GM12878 (cell line): ENCODE measurements at regions not wholly inside any gene's neighbourhood (a gene's known extent, or its start where the extent isn't known, plus 50 kb on each side); places are given as distances from the start of the nearest gene placed in this dataset.

ENCODE experiments used
- ATAC-seq: fragments of 200-7000 bp; cut with Tn5 transposase; 3 replicates; pipeline ENCODE4 v1.9.1; 2020; ENCODE audit warnings: mild to moderate bottlenecking, moderate library complexity
- BruUV-seq: library from RNA; stranded (reverse); fragments of 400-500 nt; replicated peaks from 2 replicates; lab custom pipeline; 2021; lab: Mats Ljungman, UMichigan
- CTCF ChIA-PET: fragments of 300-600 bp; sonication (Branson Sonifier 250); formaldehyde crosslinking; extraction: SDS; loops from one replicate; lab custom pipeline; 2021; ENCODE audit warnings: inconsistent platforms; lab: Yijun Ruan, JAX
- POLR2A ChIA-PET: fragments of 350-600 bp; formaldehyde crosslinking; extraction: SDS; loops from one replicate; lab custom pipeline; 2021; ENCODE audit warnings: inconsistent platforms; lab: Charles Lee
- RAD21 ChIA-PET: fragments of 300-600 bp; sonication (Branson Sonifier 250); formaldehyde crosslinking; loops from one replicate; lab custom pipeline; 2023; ENCODE audit warnings: antibody characterized with exemption; ENCODE audit not compliant: unreplicated experiment; lab: Charles Lee
- SMC1A ChIA-PET: fragments of 300-600 bp; sonication (Branson Sonifier 250); formaldehyde crosslinking; loops from one replicate; lab custom pipeline; 2023; ENCODE audit not compliant: unreplicated experiment, uncharacterized antibody; lab: Charles Lee
- DNase-seq: peaks from one replicate; pipeline ENCODE4 v3.0.0-alpha.2; 2011; ENCODE audit warnings: low read depth, low spot score
- FAIRE-seq: peaks from 3 replicates; lab custom pipeline; 2011; peaks lifted over from hg19 to GRCh38; lab: Jason Lieb, UNC
- H2AFZ ChIP-seq: 2 replicates; pipeline ENCODE4 v1.6.0; 2011; ENCODE audit warnings: low read depth, low read length, control low read depth; ENCODE audit not compliant: control insufficient read depth
- H3K27ac ChIP-seq: 2 replicates; pipeline ENCODE4 v1.5.1; 2011; ENCODE audit warnings: control low read depth; ENCODE audit not compliant: control insufficient read depth, insufficient read depth
- H3K27me3 ChIP-seq, 2 experiments: replicated peaks in 1 of 2; 2 replicates each; pipeline versions ENCODE4 v1.6.0 to v1.6.1; 2011; ENCODE audit warnings: low read length in 1 of 2; ENCODE audit not compliant: control insufficient read depth in 2 of 2, insufficient read depth in 2 of 2
- H3K36me3 ChIP-seq, 2 experiments: 2 replicates each; pipeline ENCODE4 v1.5.1; 2011; ENCODE audit warnings: low read length in 1 of 2; ENCODE audit not compliant: control insufficient read depth in 2 of 2, insufficient read depth in 2 of 2
- H3K4me1 ChIP-seq: 2 replicates; pipeline ENCODE4 v1.6.1; 2011; ENCODE audit warnings: mild to moderate bottlenecking, low read length, moderate library complexity, mixed read lengths; ENCODE audit not compliant: control insufficient read depth, insufficient read depth
- H3K4me2 ChIP-seq: 2 replicates; pipeline ENCODE4 v1.6.0; 2011; ENCODE audit warnings: control low read depth; ENCODE audit not compliant: control insufficient read depth, insufficient read depth
- H3K4me3 ChIP-seq: fragments of 200-600 bp; sonication (generic); 2 replicates; pipeline ENCODE4 v1.5.1; 2016
- H3K79me2 ChIP-seq: 2 replicates; pipeline ENCODE4 v1.6.0; 2011; ENCODE audit warnings: low read length; ENCODE audit not compliant: control insufficient read depth, insufficient read depth
- H3K9ac ChIP-seq: 2 replicates; pipeline ENCODE4 v1.8.0; 2011; ENCODE audit warnings: low read length, control low read depth, mixed read lengths; ENCODE audit not compliant: control insufficient read depth, insufficient read depth
- H3K9me3 ChIP-seq: replicated peaks from 3 replicates; pipeline ENCODE4 v1.5.1; 2011; ENCODE audit warnings: mild to moderate bottlenecking, low read length; ENCODE audit not compliant: control insufficient read depth, insufficient read depth
- H4K20me1 ChIP-seq: 2 replicates; pipeline ENCODE4 v1.6.0; 2011; ENCODE audit not compliant: control insufficient read depth, insufficient read depth
- CREB1 ChIP-seq: IDR thresholded peaks from 2 replicates; pipeline ENCODE4 v1.6.1; 2012; ENCODE audit warnings: low read depth, mild to moderate bottlenecking, inconsistent platforms
- EED ChIP-seq: sonication (generic); IDR thresholded peaks from 2 replicates; pipeline ENCODE4 v1.6.1; 2016; ENCODE audit warnings: antibody characterized with exemption, low read depth
- IRF4 ChIP-seq: IDR thresholded peaks from 2 replicates; pipeline ENCODE4 v1.6.1; 2011; ENCODE audit warnings: low read depth, low read length
- JUNB ChIP-seq: IDR thresholded peaks from 2 replicates; pipeline ENCODE4 v1.6.1; 2016; ENCODE audit warnings: antibody characterized with exemption, mild to moderate bottlenecking
- MEF2B ChIP-seq: fragments of 450-650 bp; IDR thresholded peaks from 2 replicates; pipeline ENCODE4 v1.6.1; 2018; ENCODE audit warnings: mild to moderate bottlenecking, moderate library complexity; ENCODE audit not compliant: partially characterized antibody, poor library complexity, severe bottlenecking
- NR2F1 ChIP-seq: fragments of 450-650 bp; conservative IDR thresholded peaks from 2 replicates; pipeline ENCODE4 v1.6.1; 2017; ENCODE audit warnings: mild to moderate bottlenecking
- POLR2A ChIP-seq: IDR thresholded peaks from 2 replicates; pipeline ENCODE4 v1.6.1; 2011; ENCODE audit warnings: low read depth, mild to moderate bottlenecking, low read length
- POLR2AphosphoS2 ChIP-seq: IDR thresholded peaks from 2 replicates; pipeline ENCODE4 v1.6.1; 2011; ENCODE audit warnings: low read depth, mild to moderate bottlenecking, low read length, improper control_type of control experiment, moderate library complexity
- RAD21 ChIP-seq: IDR thresholded peaks from 2 replicates; pipeline ENCODE4 v1.6.1; 2011; ENCODE audit warnings: mild to moderate bottlenecking, low read depth, low read length, moderate library complexity; ENCODE audit not compliant: insufficient read depth
- RB1 ChIP-seq: fragments of 450-650 bp; formaldehyde crosslinking; IDR thresholded peaks from 2 replicates; pipeline ENCODE4 v1.6.1; 2017; ENCODE audit warnings: mild to moderate bottlenecking, borderline replicate concordance
- RUNX3 ChIP-seq: IDR thresholded peaks from 2 replicates; pipeline ENCODE4 v1.6.1; 2012; ENCODE audit warnings: low read length, inconsistent platforms
- SPI1 ChIP-seq: IDR thresholded peaks from 2 replicates; pipeline ENCODE4 v1.6.1; 2011; ENCODE audit warnings: low read depth, mild to moderate bottlenecking, low read length, moderate library complexity, borderline replicate concordance; ENCODE audit not compliant: insufficient read depth
- SREBF2 ChIP-seq: IDR thresholded peaks from 2 replicates; pipeline ENCODE4 v1.6.1; 2012; ENCODE audit warnings: mild to moderate bottlenecking, low read length
- SRF ChIP-seq, 2 experiments: IDR thresholded peaks; 2 replicates each; pipeline ENCODE4 v1.6.1; 2011; ENCODE audit warnings: low read depth in 2 of 2, low read length in 2 of 2, mild to moderate bottlenecking in 1 of 2, moderate library complexity in 1 of 2
- YBX1 ChIP-seq: fragments of 450-650 bp; IDR thresholded peaks from 2 replicates; pipeline ENCODE4 v1.6.1; 2016; ENCODE audit warnings: antibody characterized with exemption
- WGBS: methylation state at CpG from one replicate; pipeline ENCODE4 v1.1.6; 2016; ENCODE audit warnings: low lambda C conversion rate; ENCODE audit not compliant: insufficient replicate concordance, insufficient coverage; ENCODE audit errors: missing lambda C conversion rate; 5-methylcytosine and 5-hydroxymethylcytosine counted together
- in situ Hi-C: fragments of 300-500 bp; cut with MboI; formaldehyde crosslinking; loops from 9 replicates; pipeline ENCODE4 v1.14.3; 2018; ENCODE audit warnings: mixed read lengths
- intact Hi-C: fragments of 100-400 bp; cut with micrococcal nuclease; formaldehyde crosslinking; loops from one replicate; pipeline ENCODE4 v1.14.2; 2022; ENCODE audit not compliant: unreplicated experiment
- TF ChIP-seq, protein P1 (sequence below): fragments of 450-650 bp; IDR thresholded peaks from 2 replicates; pipeline ENCODE4 v1.6.1; 2016; ENCODE audit warnings: mild to moderate bottlenecking
- TF ChIP-seq, protein P2 (sequence below): fragments of 450-650 bp; IDR thresholded peaks from 2 replicates; pipeline ENCODE4 v1.6.1; 2017; ENCODE audit warnings: mild to moderate bottlenecking

DNA sequence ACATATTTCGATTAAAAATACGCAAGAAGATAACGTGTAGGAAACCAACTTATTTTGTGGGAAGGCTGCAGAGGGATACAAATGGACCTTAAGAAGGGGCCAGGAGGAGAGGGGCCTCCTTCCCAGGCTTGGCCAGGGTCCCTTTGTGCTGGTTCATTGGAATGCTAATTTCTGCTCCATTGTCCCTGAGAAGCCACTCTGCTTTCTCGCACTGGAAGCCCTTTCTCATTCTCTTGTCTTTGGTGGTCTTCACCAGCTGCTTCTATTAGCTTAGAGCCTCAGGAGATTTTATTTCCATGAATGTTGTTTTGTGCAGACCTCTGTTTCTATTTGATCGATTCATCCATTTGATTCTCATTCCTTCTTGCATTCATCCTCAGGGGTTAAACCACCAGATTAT lies 325.4 kb downstream of the TMEM38B start (continued):
- TF ChIP-seq, protein P1, sequence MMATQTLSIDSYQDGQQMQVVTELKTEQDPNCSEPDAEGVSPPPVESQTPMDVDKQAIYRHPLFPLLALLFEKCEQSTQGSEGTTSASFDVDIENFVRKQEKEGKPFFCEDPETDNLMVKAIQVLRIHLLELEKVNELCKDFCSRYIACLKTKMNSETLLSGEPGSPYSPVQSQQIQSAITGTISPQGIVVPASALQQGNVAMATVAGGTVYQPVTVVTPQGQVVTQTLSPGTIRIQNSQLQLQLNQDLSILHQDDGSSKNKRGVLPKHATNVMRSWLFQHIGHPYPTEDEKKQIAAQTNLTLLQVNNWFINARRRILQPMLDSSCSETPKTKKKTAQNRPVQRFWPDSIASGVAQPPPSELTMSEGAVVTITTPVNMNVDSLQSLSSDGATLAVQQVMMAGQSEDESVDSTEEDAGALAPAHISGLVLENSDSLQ = no peak
- TF ChIP-seq SREBF2 = no peak
- TF ChIP-seq EED = no peak

DNA sequence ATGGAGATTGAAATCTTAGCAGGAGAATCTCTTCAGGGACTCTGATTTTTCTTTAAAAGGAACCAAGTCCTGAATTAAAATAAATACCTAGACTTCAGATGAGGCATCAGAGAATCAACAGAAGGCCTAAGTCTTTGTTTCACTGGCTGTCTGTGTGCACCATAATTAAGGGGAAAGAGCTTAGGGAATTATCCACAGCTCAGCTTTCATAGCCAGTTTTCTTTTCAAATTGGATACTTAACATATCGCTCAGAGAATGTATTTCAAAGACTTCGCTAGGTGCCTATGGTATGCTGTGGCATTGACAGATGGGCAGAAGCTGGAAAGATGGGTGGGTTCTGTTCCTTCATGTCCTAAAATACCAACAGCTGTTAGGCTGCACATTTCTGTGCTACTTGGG lies 325.8 kb downstream of the TMEM38B start:
- ATAC-seq (no peak), FAIRE-seq (no peak), DNase-seq (no peak)
- BruUV-seq = no TSS peak
- no peak overlapping the region for H3K4me3 ChIP-seq
- SMC1A ChIA-PET = no interaction called here
- no peaks in the 10 kb centered on the region for H3K36me3 ChIP-seq
- no peaks in the 10 kb centered on the region for H4K20me1 ChIP-seq
- in situ Hi-C loops (no loop called here), intact Hi-C loops (no loop called here)
- H3K27ac ChIP-seq = no peak overlapping the region
- H2AFZ ChIP-seq = no peak overlapping the region
- H3K4me2 ChIP-seq = no peak overlapping the region
- H3K79me2 ChIP-seq = no peaks in the 10 kb centered on the region
- TF ChIP-seq POLR2AphosphoS2 (no peak), POLR2A (no peak)
- no peaks in the 10 kb centered on the region for H3K9me3 ChIP-seq
- POLR2A ChIA-PET = no interaction called here
- CTCF ChIA-PET = no interaction called here
- H3K4me1 ChIP-seq = no peaks in the 10 kb centered on the region
- H3K9ac ChIP-seq = no peak overlapping the region
- RAD21 ChIA-PET = no interaction called here
- H3K27me3 ChIP-seq = no peaks in the 10 kb centered on the region
- 58% methylated on average over 2 of the region's 2 CpGs for WGBS

DNA sequence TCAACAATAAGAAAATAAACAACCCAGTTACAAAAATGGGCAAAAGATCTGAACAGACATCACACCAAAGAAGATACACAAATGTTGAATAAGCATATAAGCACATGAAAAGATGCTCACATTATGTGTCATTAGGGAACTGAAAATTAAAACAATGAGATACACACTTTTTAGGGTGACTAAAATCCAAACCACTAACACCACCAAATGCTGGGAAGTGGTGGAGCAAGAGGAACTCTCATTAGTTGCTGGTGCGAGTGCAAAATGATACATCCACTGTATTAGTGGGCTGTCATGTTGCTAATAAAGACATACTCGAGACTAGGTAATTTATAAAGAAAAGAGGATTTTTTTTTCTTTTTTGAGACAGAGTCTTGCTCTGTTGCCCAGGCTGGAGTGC lies 329.1 kb downstream of the TMEM38B start:
- ChIA-PET RAD21 (no interaction called here), POLR2A (no interaction called here), SMC1A (interaction anchor here (0.7 to 1.1 kb wide), 2 partner anchors 14 to 98 kb away, joined by 3 read pairs; no protein-coding TSS in a partner anchor), CTCF (no interaction called here)
- no peak overlapping the region for H3K27ac ChIP-seq
- no peaks in the 10 kb centered on the region for H3K36me3 ChIP-seq
- WGBS = 0% methylated on average over 2 of the region's 2 CpGs
- H3K79me2 ChIP-seq = no peaks in the 10 kb centered on the region
- H3K4me3 ChIP-seq = no peak overlapping the region
- no peak for DNase-seq
- intact Hi-C loops = no loop called here
- H3K27me3 ChIP-seq = no peaks in the 10 kb centered on the region
- in situ Hi-C loops = no loop called here
- no peak overlapping the region for H3K4me2 ChIP-seq
- peak; percentile 68 for ATAC-seq
- H3K9me3 ChIP-seq = no peaks in the 10 kb centered on the region
- BruUV-seq = no TSS peak
- H4K20me1 ChIP-seq = no peaks in the 10 kb centered on the region
- no peak for FAIRE-seq
- no peaks in the 10 kb centered on the region for H3K4me1 ChIP-seq
- H3K9ac ChIP-seq = no peak overlapping the region
- H2AFZ ChIP-seq = no peak overlapping the region
- TF ChIP-seq IRF4 (no peak), NR2F1 (no peak), RUNX3 (peak; percentile 37), MEF2B (no peak), YBX1 (no peak), RB1 (no peak), JUNB (peak; percentile 47), CREB1 (no peak), RAD21 (no peak), SRF (IDR thresholded peaks at IDR 0.05; ENCODE audit: low read depth in 2 of 2, low read length in 2 of 2) (no peak), SPI1 (peak; percentile 10; the same call in 1 of the 2 replicates)
- TF ChIP-seq, protein P2, sequence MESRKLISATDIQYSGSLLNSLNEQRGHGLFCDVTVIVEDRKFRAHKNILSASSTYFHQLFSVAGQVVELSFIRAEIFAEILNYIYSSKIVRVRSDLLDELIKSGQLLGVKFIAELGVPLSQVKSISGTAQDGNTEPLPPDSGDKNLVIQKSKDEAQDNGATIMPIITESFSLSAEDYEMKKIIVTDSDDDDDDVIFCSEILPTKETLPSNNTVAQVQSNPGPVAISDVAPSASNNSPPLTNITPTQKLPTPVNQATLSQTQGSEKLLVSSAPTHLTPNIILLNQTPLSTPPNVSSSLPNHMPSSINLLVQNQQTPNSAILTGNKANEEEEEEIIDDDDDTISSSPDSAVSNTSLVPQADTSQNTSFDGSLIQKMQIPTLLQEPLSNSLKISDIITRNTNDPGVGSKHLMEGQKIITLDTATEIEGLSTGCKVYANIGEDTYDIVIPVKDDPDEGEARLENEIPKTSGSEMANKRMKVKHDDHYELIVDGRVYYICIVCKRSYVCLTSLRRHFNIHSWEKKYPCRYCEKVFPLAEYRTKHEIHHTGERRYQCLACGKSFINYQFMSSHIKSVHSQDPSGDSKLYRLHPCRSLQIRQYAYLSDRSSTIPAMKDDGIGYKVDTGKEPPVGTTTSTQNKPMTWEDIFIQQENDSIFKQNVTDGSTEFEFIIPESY = no peak
